ENCODE measurements at regions not wholly inside any gene's neighbourhood (a gene's known extent, or its start where the extent isn't known, plus 50 kb on each side); places are given as distances from the start of the nearest gene placed in this dataset.

- TF ChIP-seq CTCF (conservative IDR thresholded peaks at IDR 0.05; ENCODE audit: low read length) (no peak), EZH2phosphoT487 (IDR thresholded peaks at IDR 0.05; ENCODE audit: borderline replicate concordance, low read depth, low read length) (no peak)
Measured at GRCh38 chr13:44309794-44310757, 63.5 kb upstream of the SERP2 start.

All from OCI-LY7 (cell line).